Vagina (tissue), 2 donors: ENCODE measurements at regions not wholly inside any gene's neighbourhood (a gene's known extent, or its start where the extent isn't known, plus 50 kb on each side); places are given as distances from the start of the nearest gene placed in this dataset.

Experiments
- CTCF ChIP-seq, 3 experiments: fragments of 450-650 bp in 2 of 3; fragments of 200-600 bp in 1 of 3; sonication (generic) in 1 of 3; IDR thresholded peaks; one replicate each; pipeline ENCODE4 v1.5.1; 2017 to 2019; ENCODE audit warnings: antibody characterized with exemption in 3 of 3, mild to moderate bottlenecking in 2 of 3, moderate library complexity in 2 of 3
- POLR2A ChIP-seq, 2 donors: fragments of 450-650 bp; IDR thresholded peaks; one replicate each; pipeline ENCODE4 v1.6.1; 2017; ENCODE audit warnings: antibody characterized with exemption in 2 of 2, mild to moderate bottlenecking in 2 of 2, moderate library complexity in 2 of 2

- TF ChIP-seq CTCF (IDR thresholded peaks at IDR 0.05) (no peak), POLR2A (IDR thresholded peaks at IDR 0.05) (no peak)
These were observed 256.7 kb downstream of the PARN start for GRCh38 chr16:14373406-14373805.
